ENCODE measurements at regions not wholly inside any gene's neighbourhood (a gene's known extent, or its start where the extent isn't known, plus 50 kb on each side); places are given as distances from the start of the nearest gene placed in this dataset.

DNA sequence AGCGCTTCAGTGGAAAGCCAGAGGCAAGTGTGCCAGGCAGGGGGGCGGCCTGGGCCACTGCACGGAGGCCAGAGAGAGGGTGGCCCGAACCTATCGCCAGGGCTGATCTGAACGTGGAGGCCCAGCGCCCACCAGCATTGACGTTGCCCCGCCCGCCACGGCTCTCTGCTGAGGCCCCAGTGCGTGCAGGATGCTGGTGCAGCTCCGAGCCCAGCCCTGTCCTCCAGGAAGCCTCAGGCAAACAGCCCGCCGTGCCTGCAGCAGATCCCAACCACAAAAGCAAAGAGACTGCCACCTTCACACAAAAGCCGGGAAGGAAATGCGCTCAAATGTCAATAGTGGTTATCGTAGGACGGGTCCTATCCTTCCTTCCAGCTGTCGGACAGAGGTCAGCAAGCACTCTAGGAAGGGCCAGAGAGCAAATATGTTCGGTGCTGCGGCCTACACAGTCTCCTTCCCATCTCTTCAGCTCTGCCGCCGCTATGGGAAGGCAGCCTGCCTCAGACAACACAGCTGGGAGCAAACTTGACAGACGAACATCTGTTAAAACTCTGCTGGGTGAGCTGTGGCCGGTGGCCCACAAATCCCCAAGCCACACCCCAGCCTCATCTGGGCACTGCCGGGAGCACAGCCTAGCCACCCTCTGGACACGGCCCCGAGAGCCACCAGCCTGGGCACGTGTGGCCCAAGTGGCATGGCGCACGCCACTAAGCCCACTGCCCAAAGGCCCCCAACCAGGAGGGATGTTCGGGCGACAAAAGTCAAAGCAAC is 146.2 kb downstream of the CRYBB2 start:
- no peak for TF ChIP-seq EZH2phosphoT487 (IDR thresholded peaks at IDR 0.05; ENCODE audit: borderline replicate concordance, low read length)
- TF ChIP-seq, protein P1, sequence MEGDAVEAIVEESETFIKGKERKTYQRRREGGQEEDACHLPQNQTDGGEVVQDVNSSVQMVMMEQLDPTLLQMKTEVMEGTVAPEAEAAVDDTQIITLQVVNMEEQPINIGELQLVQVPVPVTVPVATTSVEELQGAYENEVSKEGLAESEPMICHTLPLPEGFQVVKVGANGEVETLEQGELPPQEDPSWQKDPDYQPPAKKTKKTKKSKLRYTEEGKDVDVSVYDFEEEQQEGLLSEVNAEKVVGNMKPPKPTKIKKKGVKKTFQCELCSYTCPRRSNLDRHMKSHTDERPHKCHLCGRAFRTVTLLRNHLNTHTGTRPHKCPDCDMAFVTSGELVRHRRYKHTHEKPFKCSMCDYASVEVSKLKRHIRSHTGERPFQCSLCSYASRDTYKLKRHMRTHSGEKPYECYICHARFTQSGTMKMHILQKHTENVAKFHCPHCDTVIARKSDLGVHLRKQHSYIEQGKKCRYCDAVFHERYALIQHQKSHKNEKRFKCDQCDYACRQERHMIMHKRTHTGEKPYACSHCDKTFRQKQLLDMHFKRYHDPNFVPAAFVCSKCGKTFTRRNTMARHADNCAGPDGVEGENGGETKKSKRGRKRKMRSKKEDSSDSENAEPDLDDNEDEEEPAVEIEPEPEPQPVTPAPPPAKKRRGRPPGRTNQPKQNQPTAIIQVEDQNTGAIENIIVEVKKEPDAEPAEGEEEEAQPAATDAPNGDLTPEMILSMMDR (IDR thresholded peaks at IDR 0.05; ENCODE audit: low read depth, low read length, poor library complexity, severe bottlenecking), result no peak
- Histone ChIP-seq H3K27me3 (ENCODE audit: control insufficient read depth, low read length) (no peaks in the 10 kb centered on the region), H3K4me1 (ENCODE audit: control insufficient read depth, low read length) (peaks cover 11% of the 10 kb centered on the region), H3K9me3 (ENCODE audit: control insufficient read depth, insufficient read depth, low read length) (no peaks in the 10 kb centered on the region), H3K36me3 (ENCODE audit: control insufficient read depth, low read length) (peaks cover 7% of the 10 kb centered on the region; the same call in 1 of the 2 replicates), H3F3A (ENCODE audit: control insufficient read depth, insufficient read depth) (no peaks in the 10 kb centered on the region), H3K27ac (ENCODE audit: low read depth, low read length) (no peak overlapping the region), H3K4me3 (ENCODE audit: low read length) (no peak overlapping the region), H3K4me2 (ENCODE audit: low read length) (no peak overlapping the region), H3K9me2 (replicated peaks; ENCODE audit: control insufficient read depth, low read length) (no peaks in the 10 kb centered on the region), H3K79me2 (ENCODE audit: control insufficient read depth, low read length) (peaks cover 35% of the 10 kb centered on the region), H4K20me1 (ENCODE audit: control insufficient read depth, insufficient read depth, low read depth, low read length) (peaks cover 4% of the 10 kb centered on the region; the same call in 1 of the 2 replicates)

DNA sequence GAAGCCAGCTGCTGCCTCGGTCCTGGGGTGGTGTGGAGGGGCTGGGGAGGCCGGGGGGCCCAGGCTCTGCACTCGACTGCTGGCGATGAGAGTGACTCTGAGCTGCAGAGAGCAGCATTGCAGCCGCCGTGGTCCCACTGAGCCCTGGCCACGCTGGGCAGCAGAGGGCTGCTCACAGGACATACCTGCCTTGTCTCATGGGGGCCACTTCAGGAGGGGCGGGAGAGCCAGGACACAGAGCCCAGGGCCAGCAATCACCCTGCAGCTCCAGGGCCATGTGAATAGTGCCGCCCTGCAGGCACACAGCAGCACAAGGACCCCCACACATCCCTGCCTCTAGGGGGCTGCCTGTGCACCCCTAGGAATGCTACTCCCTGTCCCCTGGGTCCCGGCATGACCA is 147.0 kb downstream of the CRYBB2 start:
- Histone ChIP-seq H3K36me3 (ENCODE audit: control insufficient read depth, low read length) (peaks cover 7% of the 10 kb centered on the region; the same call in 1 of the 2 replicates), H3K9me3 (ENCODE audit: control insufficient read depth, insufficient read depth, low read length) (no peaks in the 10 kb centered on the region), H3K27ac (ENCODE audit: low read depth, low read length) (no peak overlapping the region), H3K9me2 (replicated peaks; ENCODE audit: control insufficient read depth, low read length) (no peaks in the 10 kb centered on the region), H3K4me3 (ENCODE audit: low read length) (no peak overlapping the region), H3K27me3 (ENCODE audit: control insufficient read depth, low read length) (no peaks in the 10 kb centered on the region), H3F3A (ENCODE audit: control insufficient read depth, insufficient read depth) (no peaks in the 10 kb centered on the region), H3K79me2 (ENCODE audit: control insufficient read depth, low read length) (peaks cover 33% of the 10 kb centered on the region), H4K20me1 (ENCODE audit: control insufficient read depth, insufficient read depth, low read depth, low read length) (peaks cover 4% of the 10 kb centered on the region; the same call in 1 of the 2 replicates), H3K4me1 (ENCODE audit: control insufficient read depth, low read length) (peaks cover 11% of the 10 kb centered on the region), H3K4me2 (ENCODE audit: low read length) (no peak overlapping the region)
- TF ChIP-seq EZH2phosphoT487 (IDR thresholded peaks at IDR 0.05; ENCODE audit: borderline replicate concordance, low read length), result no peak
- TF ChIP-seq, protein P1 (IDR thresholded peaks at IDR 0.05; ENCODE audit: low read depth, low read length, poor library complexity, severe bottlenecking), result no peak

- H3K4me1 ChIP-seq (ENCODE audit: control insufficient read depth, low read length), result peaks cover 11% of the 10 kb centered on the region
- H3K79me2 ChIP-seq (ENCODE audit: control insufficient read depth, low read length), result peaks cover 27% of the 10 kb centered on the region
- peaks cover 4% of the 10 kb centered on the region; the same call in 1 of the 2 replicates for H4K20me1 ChIP-seq (ENCODE audit: control insufficient read depth, insufficient read depth, low read depth, low read length)
- no peaks in the 10 kb centered on the region for H3K9me3 ChIP-seq (ENCODE audit: control insufficient read depth, insufficient read depth, low read length)
- no peak overlapping the region for H3K27ac ChIP-seq (ENCODE audit: low read depth, low read length)
- no peak overlapping the region for H3K4me2 ChIP-seq (ENCODE audit: low read length)
- H3K36me3 ChIP-seq (ENCODE audit: control insufficient read depth, low read length), result peaks cover under 1% of the 10 kb centered on the region; the same call in 1 of the 2 replicates
- no peaks in the 10 kb centered on the region for H3K9me2 ChIP-seq (replicated peaks; ENCODE audit: control insufficient read depth, low read length)
- H3F3A ChIP-seq (ENCODE audit: control insufficient read depth, insufficient read depth), result no peaks in the 10 kb centered on the region
- TF ChIP-seq EZH2phosphoT487 (IDR thresholded peaks at IDR 0.05; ENCODE audit: borderline replicate concordance, low read length), result no peak
- TF ChIP-seq, protein P1 (IDR thresholded peaks at IDR 0.05; ENCODE audit: low read depth, low read length, poor library complexity, severe bottlenecking), result no peak
- H3K27me3 ChIP-seq (ENCODE audit: control insufficient read depth, low read length), result no peaks in the 10 kb centered on the region
- no peak overlapping the region for H3K4me3 ChIP-seq (ENCODE audit: low read length)
Observed at GRCh38 chr22:25366876-25367466, 147.5 kb downstream of the CRYBB2 start.
